AG09309 (cell line): ENCODE measurements at regions not wholly inside any gene's neighbourhood (a gene's known extent, or its start where the extent isn't known, plus 50 kb on each side); places are given as distances from the start of the nearest gene placed in this dataset.

Experiments used
- DNase-seq: peaks from one replicate; pipeline ENCODE4 v3.0.0-alpha.2; 2010; ENCODE audit warnings: low read depth
- H3K4me3 ChIP-seq: 2 replicates; pipeline ENCODE4 v1.5.1; 2011; ENCODE audit warnings: mild to moderate bottlenecking, low read depth, low read length, moderate library complexity; ENCODE audit not compliant: control insufficient read depth
- CTCF ChIP-seq: IDR thresholded peaks from 2 replicates; pipeline ENCODE4 v1.5.1; 2011; ENCODE audit warnings: mild to moderate bottlenecking, low read depth, low read length, inconsistent platforms; ENCODE audit not compliant: insufficient read depth, control insufficient read depth; ENCODE audit errors: missing control alignments

GRCh38 chr19:46911456-46911855 is 50.7 kb downstream of the ARHGAP35 start:
- no peak overlapping the region for H3K4me3 ChIP-seq
- no peak for TF ChIP-seq CTCF

GRCh38 chr19:46913198-46913851 is 52.5 kb downstream of the ARHGAP35 start:
- TF ChIP-seq CTCF: no peak
- no peak for DNase-seq
- H3K4me3 ChIP-seq: no peak overlapping the region

More at GRCh38 chr19:46911456-46911855, 50.7 kb downstream of the ARHGAP35 start:
- DNase-seq: no peak

GRCh38 chr19:46913852-46914430 is 53.1 kb downstream of the ARHGAP35 start:
- no peak for DNase-seq
- no peak for TF ChIP-seq CTCF
- H3K4me3 ChIP-seq: no peak overlapping the region

GRCh38 chr19:46915386-46915785 is 54.6 kb downstream of the ARHGAP35 start:
- TF ChIP-seq CTCF: no peak
- H3K4me3 ChIP-seq: no peak overlapping the region
- DNase-seq: no peak

GRCh38 chr19:46917002-46917401 is 56.2 kb downstream of the ARHGAP35 start:
- no peak for TF ChIP-seq CTCF
- H3K4me3 ChIP-seq: no peak overlapping the region
- no peak for DNase-seq

- DNase-seq: no peak
- no peak for TF ChIP-seq CTCF
- H3K4me3 ChIP-seq: no peak overlapping the region
Observed at GRCh38 chr19:46919324-46919723, 58.5 kb downstream of the ARHGAP35 start.
